Stimulated activated CD4-positive, alpha-beta T cell treated with anti-CD3 and anti-CD28 coated beads, Interleukin-12 subunit alpha, Interleukin-12 subunit beta, amount 100 ng/mL, for 24 hours (primary cell): ENCODE measurements at regions not wholly inside any gene's neighbourhood (a gene's known extent, or its start where the extent isn't known, plus 50 kb on each side); places are given as distances from the start of the nearest gene placed in this dataset.

Source experiments
- DNase-seq, 2 experiments: peaks; one replicate each; pipeline ENCODE4 v3.0.0-alpha.2; 2020; ENCODE audit warnings: low read depth in 2 of 2

DNA sequence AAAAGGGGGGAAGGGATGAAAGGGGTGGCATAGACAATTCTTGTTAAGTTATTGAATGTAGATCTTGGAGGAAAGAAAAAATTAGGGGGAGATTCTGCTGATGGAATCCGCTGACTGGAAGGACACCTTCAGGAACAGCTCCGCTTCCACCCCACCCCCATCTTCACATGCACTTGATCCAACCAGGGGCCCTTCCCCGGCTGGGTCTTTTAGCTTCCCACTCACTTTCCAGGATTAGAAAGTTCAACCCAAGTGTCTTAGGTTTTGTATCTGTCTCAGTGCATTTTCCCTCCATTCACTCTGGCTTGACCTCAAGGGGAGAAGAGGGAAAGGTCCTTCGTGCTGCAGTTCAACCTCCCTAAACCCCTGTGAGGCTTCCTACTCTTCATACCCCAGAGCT lies 141.4 kb downstream of the IRS2 start:
- DNase-seq = no peak

DNA sequence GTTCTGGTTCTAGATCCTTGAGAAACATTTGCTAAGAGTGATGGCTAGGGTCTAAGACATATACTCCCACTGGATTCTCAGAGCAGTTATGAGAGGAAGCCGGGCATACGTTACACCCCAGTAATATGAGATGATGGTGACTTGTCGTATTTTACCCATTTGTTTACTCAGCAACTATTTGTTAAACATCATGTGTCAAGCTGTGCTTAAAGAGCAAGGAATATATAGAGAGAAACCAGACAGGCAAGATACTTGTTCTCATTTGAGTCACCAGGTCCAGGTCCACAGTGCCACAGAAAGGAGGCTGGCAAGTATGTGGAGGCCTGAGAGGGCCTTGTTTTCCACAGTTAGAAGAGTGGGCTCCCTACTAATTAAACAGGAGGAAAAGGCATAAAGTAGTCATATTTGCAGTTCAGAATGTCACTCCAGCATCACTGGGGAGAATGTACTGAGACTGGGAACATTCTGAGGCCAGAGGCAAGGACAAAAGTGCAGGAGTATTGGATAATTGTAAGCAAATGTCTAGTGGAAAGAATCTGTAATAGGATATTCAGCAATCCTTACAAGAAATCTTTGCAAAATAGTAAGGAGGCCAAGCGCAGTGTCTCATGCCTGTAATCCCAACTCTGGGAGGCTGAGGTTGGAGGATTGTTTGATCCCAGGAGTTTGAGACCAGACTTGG lies 142.2 kb downstream of the IRS2 start:
- DNase-seq = no peak

DNA sequence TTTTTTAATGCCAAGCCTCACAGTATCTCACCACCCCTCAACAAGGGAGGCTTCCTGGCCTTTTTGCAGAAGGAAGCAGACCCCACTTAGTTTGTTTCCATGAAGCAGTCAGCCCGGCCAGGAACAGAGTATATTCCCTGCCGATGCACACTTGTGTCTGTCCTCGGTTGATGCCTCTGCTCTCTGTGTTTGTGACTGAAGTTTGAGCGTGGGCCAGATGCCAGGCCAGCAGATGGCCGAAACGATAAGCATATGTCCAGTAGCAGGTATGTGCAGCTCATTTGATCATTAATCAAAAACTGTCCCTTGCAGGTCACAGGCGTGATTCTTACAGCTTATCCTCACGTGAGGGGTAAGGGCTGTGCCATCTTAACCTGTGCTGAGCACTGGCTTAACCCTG lies 144.0 kb downstream of the IRS2 start:
- DNase-seq = no peak

DNA sequence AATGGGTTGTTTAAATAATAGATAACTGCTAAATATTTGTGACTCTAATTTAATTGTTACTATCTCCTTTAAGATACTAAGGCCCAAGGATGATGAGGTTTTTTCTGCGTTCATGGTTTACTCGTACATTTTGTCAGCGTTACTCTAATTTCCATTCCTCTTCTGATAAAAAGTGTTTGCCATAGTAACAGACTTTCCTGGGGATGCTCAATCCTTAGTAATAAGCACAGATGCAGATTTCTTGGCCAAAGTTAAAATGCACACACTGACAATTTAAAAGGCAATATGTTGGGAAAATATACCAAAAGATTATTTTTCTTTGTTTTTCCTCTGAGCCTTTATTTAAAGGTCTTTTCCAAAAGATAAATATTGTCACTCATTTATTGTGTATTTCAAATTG lies 149.6 kb downstream of the IRS2 start:
- DNase-seq = no peak

DNA sequence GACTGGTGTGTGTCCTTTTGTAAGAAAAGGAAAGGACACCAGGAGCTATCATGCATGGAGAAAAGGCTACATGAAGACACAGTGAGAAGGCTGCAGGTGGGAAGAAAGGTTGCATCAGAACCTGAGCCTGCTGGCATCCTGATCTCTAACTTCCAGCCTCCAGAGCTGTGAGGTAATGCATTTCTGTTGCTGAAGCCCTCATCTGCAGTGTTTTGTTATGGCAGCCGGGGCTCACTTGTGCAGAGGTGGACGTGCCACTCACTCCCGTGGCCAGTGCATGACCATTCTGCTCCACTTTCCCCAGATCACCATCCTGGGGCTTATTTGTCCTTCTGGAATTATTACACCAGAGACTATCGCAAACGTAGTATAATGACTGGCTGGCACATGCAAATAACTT lies 155.3 kb downstream of the IRS2 start:
- DNase-seq = no peak

DNA sequence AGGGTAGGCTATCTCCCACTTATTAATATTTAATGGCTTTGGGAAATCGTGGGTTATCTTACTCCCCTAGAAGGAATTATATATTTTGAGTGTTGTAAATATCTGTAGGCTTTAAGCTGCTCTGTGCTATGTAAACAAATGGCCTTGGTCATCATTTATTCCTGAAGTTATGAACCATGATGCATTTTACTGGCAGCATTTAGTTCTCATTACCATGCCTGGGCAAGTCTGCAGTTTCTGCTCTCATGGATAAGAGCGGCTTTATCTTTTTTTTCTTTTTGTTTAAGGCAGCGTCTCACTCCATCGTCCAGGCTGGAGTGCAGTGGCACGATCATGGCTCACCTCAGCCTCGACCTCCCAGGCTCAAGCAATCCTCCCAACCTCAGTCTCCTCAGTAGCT lies 156.1 kb downstream of the IRS2 start:
- DNase-seq = no peak

DNA sequence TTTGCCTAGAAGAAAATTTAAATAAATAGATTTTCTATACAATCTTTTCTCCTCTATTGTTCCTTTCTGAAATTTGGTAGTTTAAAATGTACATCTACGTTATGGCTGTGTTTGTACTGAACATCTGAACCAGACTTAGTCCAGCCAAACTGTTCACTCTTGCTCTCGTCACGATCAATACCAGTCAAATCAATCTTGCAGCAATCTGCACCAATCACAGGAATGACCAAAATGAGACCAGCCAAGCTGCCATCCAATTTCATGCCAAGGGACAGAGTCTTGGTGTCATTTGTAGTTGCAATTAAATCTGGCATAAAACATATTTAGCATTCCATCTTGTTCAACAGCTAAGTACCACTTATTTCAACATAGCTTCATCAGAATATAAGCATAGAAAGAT lies 156.6 kb downstream of the IRS2 start:
- DNase-seq = no peak

DNA sequence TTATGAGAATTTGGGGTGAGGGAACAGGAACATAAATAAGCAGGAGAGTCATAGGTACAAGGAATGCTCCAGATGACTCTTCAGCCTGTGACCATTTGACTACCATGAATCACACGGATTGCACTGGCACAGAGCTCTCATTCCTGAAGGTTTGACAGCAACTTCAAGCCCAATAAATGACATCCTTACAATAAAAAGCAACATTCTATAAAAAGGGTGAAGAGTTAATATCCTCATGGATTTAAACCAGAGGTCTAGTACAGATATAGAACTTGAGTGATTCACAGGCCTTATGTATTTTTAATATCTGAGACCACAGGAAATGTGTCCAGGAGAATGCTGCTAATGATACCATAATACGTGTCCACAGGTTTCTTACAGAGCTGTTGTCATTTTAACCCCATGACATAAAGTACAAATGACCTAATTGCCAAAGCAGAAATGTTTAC lies 158.1 kb downstream of the IRS2 start:
- DNase-seq = no peak

DNA sequence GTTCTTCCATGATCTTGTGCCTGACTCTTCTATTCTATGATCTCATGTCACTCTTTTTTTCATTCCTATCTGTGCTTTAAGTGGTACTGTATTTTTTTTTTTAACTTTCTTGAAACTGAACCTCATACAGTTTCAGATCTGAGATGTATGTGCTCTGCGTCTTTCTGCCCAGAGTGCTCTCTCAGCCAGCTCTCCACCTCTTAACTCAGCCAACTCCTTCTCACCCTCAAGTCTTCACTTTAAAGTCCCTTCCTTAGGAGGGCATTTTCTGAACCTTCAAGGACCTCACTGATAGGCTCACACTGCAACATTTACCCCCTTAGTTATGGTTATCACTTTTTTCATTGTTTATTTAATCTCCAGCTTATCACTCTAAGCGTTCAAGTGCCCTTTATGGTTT lies 158.7 kb downstream of the IRS2 start:
- no peak for DNase-seq

DNA sequence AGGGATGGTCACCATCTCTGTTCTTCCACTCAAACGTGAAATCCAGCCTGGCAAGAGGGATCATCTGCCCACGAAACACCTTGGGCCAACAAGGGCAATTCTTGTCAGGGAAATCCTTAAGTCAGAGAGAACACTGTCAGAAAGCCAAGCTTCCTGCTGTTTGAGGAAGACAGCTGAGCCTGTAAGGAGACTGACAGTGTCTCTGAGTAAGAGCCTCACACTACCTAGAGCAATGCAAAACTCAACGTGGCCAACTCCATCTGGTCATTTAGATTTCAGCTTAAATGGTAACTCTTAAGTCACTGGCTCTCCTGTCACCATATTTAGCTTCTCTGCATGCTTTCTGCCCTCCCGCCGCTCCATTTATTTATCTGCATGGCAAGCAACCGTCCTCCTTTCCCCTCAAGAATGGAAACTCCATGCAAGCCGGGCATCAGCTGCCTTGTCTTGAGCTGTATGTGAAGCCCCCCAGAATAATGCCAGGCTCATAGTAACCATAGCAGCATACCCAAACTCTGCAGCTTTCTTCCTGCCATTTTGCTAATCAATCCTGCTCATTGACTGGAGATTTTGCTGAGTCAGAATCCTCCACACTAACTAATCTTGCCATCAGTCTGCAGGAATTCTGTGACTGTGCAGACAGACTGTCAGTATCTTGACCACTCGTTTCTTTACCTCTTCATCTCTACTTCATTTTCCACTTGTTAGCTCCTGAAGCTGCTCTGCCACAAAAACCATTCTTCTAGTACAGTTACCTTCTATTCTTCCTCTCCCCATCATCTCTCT lies 159.8 kb downstream of the IRS2 start:
- DNase-seq = no peak

DNA sequence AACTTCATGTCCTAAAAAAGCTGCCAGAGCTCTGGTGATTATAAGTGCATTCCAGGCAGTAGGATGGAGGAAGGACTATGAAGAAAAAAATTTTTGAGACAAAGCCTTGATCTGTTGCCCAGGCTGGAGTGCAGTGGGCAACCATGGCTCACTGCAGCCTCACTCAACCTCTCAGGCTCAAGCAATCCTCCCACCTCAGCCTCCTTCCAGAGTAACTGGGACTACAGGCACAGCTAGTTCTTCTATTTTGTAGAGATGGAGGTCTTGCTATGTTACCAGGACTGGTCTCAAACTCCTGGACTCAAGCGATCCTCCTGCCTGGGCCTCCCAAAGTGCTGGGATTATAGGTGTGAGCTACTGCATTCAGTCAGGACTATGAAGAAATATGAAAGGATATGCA lies 161.2 kb downstream of the IRS2 start:
- DNase-seq = no peak

DNA sequence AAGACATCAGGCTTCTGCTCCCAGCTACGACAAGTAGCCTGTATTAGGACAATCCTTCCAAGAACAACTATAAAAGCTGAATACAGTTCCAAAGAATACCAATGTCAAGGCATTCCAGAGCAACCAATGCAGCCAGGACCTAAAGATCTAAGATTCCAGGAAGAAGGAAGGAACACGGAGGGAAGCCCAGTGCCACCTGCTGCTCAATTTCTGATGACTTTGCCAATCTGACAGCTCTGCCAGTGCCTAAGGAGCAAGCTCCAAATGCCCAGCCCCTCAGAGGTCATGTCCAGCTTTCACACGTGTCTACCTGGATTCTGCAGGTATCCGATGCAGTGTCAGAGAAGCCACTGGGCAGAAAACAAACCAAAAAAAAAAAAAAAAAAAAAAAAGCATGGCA lies 164.4 kb downstream of the IRS2 start:
- DNase-seq = no peak

DNA sequence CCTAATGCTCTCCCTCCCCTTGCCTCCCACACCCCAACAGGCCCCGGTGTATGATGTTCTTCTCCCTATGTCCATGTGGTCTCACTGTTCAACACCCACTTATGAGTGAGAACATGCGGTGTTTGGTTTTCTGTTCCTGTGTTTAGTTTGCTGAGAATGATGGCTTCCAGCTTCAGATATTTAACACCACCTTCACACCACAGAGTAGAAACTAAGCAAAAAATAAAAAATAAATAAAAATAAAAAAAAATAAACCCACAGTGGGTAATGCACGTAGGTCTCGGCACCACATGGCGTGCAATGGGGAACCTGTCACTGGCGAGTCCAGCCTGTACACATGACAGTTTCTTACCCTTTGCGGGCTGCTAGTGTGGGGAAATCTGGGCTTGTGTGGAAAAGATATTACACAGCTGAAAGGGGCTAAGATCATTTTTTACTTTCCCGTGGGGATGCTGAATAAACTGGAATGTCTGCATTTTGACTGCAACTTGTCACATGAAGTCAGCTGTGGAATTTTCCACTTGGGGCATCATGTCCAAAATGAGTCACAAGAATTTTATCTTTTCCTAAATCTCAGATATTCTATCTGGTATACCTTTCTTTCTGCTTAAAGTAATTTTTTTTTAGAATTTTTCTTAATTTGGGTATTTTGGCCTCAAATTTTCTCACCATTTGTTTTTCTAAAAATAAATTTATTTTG lies 170.5 kb downstream of the IRS2 start:
- no peak for DNase-seq

DNA sequence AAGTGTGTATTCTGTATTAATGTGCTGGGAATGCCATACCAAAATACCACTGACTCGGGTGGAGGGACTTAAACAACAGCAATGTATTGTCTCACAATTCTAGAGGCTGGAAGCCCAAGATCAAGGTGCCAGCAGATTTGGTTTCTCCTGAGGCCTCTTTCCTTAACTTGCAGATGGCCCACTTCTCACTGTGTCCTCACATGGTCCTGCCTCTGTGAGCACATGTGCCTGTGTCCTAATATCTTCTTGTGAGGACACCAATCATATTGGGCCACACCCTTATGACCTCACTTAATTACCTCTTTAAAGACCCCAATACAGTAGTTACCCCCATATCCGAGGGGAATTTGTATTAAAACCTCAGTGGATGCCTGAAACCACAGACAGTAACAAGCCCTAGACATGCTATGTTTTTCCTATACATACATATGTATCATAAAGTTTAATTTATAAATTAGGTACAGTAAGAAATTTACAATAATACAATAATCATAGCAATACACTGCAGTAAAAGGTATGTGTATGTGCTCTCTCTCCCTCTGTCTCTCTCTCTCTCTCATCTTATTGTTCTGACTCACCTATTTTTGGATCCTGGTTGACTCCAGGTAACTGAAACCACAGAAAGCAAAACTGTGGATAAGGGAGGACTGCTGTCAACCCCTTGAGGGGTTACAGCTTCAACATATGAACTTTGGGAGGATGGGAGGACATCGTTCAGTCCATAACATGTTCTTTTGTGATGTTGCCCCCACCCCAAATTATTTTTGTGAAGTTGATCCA lies 174.3 kb downstream of the IRS2 start:
- DNase-seq = no peak

DNA sequence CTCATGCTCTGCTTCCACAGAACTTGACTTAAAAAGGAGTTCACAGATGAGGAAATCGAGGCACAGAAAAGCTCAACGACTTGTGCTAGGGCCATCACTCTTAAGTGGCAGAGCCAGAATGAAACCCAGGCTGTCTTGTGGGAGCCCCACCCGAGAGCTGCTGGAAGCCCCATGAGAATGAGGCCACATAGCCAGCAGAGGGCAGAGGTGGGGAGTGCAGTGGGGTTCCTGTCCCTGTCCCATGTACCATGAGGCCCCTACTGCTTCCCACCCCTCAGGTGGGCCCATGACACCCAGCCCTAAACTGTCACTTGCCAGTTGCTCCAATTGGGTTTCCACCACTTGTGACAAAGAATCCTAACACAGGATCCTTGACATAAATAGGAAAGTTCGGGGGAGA lies 175.9 kb downstream of the IRS2 start:
- DNase-seq = peak; percentile 1 to 6

DNA sequence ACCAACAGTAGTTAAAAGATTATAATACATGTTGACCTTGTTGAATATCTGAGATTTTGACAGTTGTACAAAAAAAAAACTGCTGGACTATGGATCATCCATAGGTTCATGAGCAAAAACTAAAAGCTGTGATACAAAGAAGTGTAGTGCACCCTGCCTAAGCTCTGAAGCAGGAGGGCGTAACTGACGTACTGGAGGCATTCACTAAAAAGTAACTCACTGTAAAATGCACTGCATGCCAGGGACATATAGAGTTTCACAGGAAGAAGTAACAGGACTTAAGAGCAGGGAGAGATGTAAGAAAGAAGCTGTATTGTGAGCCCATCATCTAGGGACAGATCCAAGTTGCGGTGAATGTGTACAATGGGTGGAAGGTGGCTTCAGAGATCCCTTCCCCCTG lies 177.9 kb downstream of the IRS2 start:
- no peak for DNase-seq

DNA sequence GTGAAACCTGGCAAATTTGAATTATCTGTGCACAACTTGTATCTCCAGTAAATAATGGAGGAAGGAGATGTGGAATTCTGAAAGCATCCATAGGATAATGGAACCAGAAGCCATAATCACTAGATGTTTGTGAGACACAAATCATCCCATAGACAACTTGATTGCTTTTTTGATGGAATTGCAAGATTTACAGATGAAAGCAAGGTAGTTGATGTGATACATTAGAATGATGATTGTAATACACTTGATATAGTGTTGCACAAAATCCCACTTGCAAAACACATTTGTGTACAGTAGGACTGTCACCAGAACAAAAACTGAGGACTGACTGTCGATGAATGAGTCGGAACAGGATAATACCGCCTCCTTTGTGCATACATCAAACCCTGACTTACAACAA lies 178.3 kb downstream of the IRS2 start:
- DNase-seq = no peak

DNA sequence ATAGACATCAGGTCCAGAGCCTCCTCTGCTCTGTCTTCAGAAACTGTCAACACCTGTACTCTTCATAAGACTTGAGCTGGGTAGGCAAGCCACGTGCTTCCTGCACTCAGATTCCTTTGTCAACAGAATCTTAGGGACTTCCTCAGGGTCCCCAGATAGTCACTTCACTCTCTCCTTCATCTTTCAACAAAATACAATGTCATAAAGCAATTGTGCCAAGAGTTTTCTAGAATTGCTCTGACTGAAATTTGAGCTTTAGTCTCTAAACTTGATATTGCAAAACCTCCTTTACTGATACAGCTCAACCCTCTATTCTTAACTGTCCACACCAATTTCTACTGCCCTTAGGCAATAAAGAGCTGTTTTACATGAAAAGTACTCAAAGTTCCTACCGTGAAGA lies 179.9 kb downstream of the IRS2 start:
- DNase-seq = no peak

DNA sequence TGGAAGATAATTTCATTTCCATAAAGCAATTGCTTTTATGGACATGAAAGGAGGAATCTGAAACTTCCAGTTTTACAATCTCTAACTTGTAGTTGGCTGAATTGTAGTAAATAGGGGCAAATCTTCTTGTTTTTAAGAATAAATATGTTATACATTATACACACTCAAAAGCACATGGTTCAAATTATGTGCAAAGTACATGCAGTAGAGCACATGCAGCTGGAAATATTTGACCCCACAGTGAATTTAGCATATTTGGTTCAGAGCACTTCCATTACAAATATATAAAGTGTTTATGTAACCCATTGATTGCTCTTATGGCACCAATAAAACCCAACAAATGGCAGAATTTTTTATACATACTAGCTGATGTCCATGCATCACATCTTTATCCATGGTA lies 180.5 kb downstream of the IRS2 start:
- DNase-seq = no peak

DNA sequence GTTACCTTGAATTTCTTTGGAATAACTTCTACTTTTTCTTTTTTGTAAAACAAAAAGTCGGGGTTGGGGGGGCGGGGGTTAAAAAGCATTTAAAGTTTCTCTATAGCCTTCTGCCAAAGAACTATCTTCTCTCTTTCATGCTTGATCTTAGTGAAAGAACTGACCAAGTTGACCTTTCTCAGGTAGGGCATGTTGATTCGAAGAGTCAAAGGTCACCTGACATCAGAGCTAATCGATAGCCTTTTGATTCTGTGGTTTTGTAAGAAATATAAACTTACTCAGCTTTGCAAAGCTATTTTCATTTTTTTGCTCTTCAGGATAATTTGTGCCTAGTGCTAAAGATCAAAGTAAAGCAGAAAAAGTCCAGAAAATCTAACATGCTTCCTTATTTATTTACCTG lies 181.5 kb downstream of the IRS2 start:
- no peak for DNase-seq

DNA sequence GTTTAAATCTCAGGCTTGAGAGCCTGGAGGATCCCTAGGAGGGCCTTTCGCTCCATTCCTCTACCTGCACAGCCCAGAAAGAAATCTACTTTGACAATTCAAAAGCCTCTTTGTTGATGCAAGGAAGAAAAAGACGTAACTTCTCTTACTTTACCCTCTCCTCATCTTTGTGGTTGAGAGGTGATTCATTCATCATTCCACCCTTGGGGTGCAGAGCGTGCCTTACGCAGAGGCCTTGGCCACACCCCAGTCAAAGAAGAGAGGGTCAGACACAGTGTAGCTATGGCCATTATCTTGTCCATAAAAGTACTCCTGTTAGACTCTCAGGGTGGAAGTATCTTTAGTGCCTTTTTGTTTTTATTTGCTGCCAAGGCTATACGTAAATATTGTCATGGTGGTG lies 184.0 kb downstream of the IRS2 start:
- no peak for DNase-seq
